RWPE2 (cell line): ENCODE measurements at regions not wholly inside any gene's neighbourhood (a gene's known extent, or its start where the extent isn't known, plus 50 kb on each side); places are given as distances from the start of the nearest gene placed in this dataset.

ENCODE experiments used
- ATAC-seq: fragments of 200-7000 bp; cut with Tn5 transposase; 3 replicates; pipeline ENCODE4 v1.9.1; 2021; ENCODE audit warnings: low read depth
- DNase-seq: peaks from one replicate; pipeline ENCODE4 v3.0.0-alpha.2; 2020; ENCODE audit warnings: low spot score
- H3K27ac ChIP-seq: fragments of 450-650 bp; 2 replicates; pipeline ENCODE4 v1.5.1; 2017; ENCODE audit warnings: mild to moderate bottlenecking; ENCODE audit not compliant: poor library complexity, severe bottlenecking
- H3K27me3 ChIP-seq: fragments of 250-450 bp; sonication (Bioruptor Pico); 2 replicates; pipeline ENCODE4 v1.5.1; 2021; ENCODE audit warnings: mild to moderate bottlenecking, moderate library complexity; ENCODE audit not compliant: insufficient read depth, poor library complexity, severe bottlenecking
- H3K36me3 ChIP-seq: fragments of 250-450 bp; sonication (Bioruptor Pico); 2 replicates; pipeline ENCODE4 v1.5.1; 2020; ENCODE audit warnings: low read depth, mild to moderate bottlenecking, moderate library complexity
- H3K4me1 ChIP-seq: fragments of 250-450 bp; sonication (Bioruptor Pico); 2 replicates; pipeline ENCODE4 v1.5.1; 2021; ENCODE audit warnings: mild to moderate bottlenecking, moderate library complexity; ENCODE audit not compliant: insufficient read depth, poor library complexity, severe bottlenecking
- H3K4me3 ChIP-seq: fragments of 250-450 bp; sonication (Bioruptor Pico); 2 replicates; pipeline ENCODE4 v1.5.1; 2021; ENCODE audit warnings: mild to moderate bottlenecking, moderate library complexity; ENCODE audit not compliant: severe bottlenecking
- H3K9me3 ChIP-seq: fragments of 250-450 bp; sonication (Bioruptor Pico); 2 replicates; pipeline ENCODE4 v1.5.1; 2021; ENCODE audit warnings: mild to moderate bottlenecking, moderate library complexity; ENCODE audit not compliant: severe bottlenecking
- TF ChIP-seq, protein P1 (sequence below): fragments of 450-650 bp; IDR thresholded peaks from one replicate; pipeline ENCODE4 v1.5.1; 2017; ENCODE audit warnings: mild to moderate bottlenecking, moderate library complexity; ENCODE audit not compliant: poor library complexity, severe bottlenecking

GRCh38 chr4:45701621-45702020 is 422.2 kb downstream of the GABRG1 start:
- Histone ChIP-seq H3K4me1 (no peaks in the 10 kb centered on the region), H3K36me3 (no peaks in the 10 kb centered on the region), H3K9me3 (no peaks in the 10 kb centered on the region), H3K27ac (no peak overlapping the region), H3K4me3 (no peak overlapping the region), H3K27me3 (no peaks in the 10 kb centered on the region)
- DNase-seq (no peak), ATAC-seq (no peak)
- TF ChIP-seq, protein P1, sequence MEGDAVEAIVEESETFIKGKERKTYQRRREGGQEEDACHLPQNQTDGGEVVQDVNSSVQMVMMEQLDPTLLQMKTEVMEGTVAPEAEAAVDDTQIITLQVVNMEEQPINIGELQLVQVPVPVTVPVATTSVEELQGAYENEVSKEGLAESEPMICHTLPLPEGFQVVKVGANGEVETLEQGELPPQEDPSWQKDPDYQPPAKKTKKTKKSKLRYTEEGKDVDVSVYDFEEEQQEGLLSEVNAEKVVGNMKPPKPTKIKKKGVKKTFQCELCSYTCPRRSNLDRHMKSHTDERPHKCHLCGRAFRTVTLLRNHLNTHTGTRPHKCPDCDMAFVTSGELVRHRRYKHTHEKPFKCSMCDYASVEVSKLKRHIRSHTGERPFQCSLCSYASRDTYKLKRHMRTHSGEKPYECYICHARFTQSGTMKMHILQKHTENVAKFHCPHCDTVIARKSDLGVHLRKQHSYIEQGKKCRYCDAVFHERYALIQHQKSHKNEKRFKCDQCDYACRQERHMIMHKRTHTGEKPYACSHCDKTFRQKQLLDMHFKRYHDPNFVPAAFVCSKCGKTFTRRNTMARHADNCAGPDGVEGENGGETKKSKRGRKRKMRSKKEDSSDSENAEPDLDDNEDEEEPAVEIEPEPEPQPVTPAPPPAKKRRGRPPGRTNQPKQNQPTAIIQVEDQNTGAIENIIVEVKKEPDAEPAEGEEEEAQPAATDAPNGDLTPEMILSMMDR, result no peak

- H3K27me3 ChIP-seq, result no peaks in the 10 kb centered on the region
- DNase-seq, result no peak
- TF ChIP-seq, protein P1, result no peak
Measured at GRCh38 chr4:45693746-45694145, 430.1 kb downstream of the GABRG1 start.

DNA sequence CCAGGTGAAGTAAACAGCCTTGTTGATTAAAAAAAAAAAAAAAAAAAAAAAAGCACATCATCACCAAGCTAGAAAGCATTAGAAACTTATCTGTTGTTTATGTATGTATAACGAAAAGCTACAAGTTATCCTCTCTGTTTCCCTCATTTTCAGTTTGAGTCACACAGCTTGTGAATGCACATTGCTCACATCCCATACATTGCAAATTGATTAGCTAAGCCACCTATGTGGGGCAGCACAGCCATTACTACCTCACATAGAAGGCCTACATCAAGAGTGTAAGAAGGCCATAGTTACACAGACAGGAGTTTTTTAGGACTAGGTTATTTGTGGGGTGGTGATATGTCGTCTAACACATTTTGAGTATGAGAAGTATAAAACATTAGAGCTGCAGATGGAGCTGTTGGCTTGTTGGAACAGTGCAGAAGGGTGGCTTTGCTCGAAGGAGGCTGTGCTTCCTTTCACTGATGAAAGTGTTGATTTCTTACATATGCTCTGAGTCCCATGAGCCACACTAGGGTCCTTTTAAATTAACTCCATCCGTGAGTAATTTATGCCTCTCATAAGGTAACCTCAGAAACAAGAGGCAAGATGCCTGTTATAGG is 431.6 kb downstream of the GABRG1 start:
- DNase-seq, result no peak
- TF ChIP-seq, protein P1, result no peak
- Histone ChIP-seq H3K36me3 (no peaks in the 10 kb centered on the region), H3K4me3 (no peak overlapping the region), H3K9me3 (no peaks in the 10 kb centered on the region), H3K27me3 (no peaks in the 10 kb centered on the region), H3K4me1 (no peaks in the 10 kb centered on the region), H3K27ac (no peak overlapping the region)
- ATAC-seq, result no peak

More at GRCh38 chr4:45693746-45694145, 430.1 kb downstream of the GABRG1 start:
- Histone ChIP-seq H3K4me1 (no peaks in the 10 kb centered on the region), H3K36me3 (no peaks in the 10 kb centered on the region), H3K4me3 (no peak overlapping the region), H3K9me3 (no peaks in the 10 kb centered on the region), H3K27ac (no peak overlapping the region)
- ATAC-seq, result 0 out of 3 replicates have a peak, but pooled peaks have one; percentile 41

- Histone ChIP-seq H3K36me3 (no peaks in the 10 kb centered on the region), H3K27me3 (no peaks in the 10 kb centered on the region), H3K9me3 (no peaks in the 10 kb centered on the region), H3K4me1 (no peaks in the 10 kb centered on the region), H3K27ac (no peak overlapping the region), H3K4me3 (no peak overlapping the region)
- TF ChIP-seq, protein P1, result no peak
- DNase-seq (no peak), ATAC-seq (no peak)
Measured at GRCh38 chr4:45688341-45688740, 435.5 kb downstream of the GABRG1 start.

GRCh38 chr4:45679411-45679810 is 444.4 kb downstream of the GABRG1 start:
- peaks cover 5% of the 10 kb centered on the region for H3K27me3 ChIP-seq
- no peaks in the 10 kb centered on the region for H3K4me1 ChIP-seq
- DNase-seq (no peak), ATAC-seq (no peak)
- H3K36me3 ChIP-seq, result no peaks in the 10 kb centered on the region
- no peaks in the 10 kb centered on the region for H3K9me3 ChIP-seq
- TF ChIP-seq, protein P1, result no peak
- H3K27ac ChIP-seq, result no peak overlapping the region
- no peak overlapping the region for H3K4me3 ChIP-seq
